Endothelial cell (in vitro differentiated cells): ENCODE measurements at regions not wholly inside any gene's neighbourhood (a gene's known extent, or its start where the extent isn't known, plus 50 kb on each side); places are given as distances from the start of the nearest gene placed in this dataset.

Source experiments
- DNase-seq: peaks from one replicate; pipeline ENCODE4 v3.0.0; 2021; ENCODE audit warnings: low spot score
- H3K27ac Mint-ChIP-seq: one replicate; pipeline ENCODE4 v1.8.0; 2021; ENCODE audit warnings: mixed read lengths, inconsistent platforms; ENCODE audit not compliant: unreplicated experiment
- H3K27me3 Mint-ChIP-seq: one replicate; pipeline ENCODE4 v1.8.0; 2021; ENCODE audit warnings: mild to moderate bottlenecking, moderate library complexity, mixed read lengths, inconsistent platforms; ENCODE audit not compliant: unreplicated experiment
- H3K36me3 Mint-ChIP-seq: one replicate; pipeline ENCODE4 v1.8.0; 2021; ENCODE audit warnings: mild to moderate bottlenecking, low read depth, mixed read lengths, inconsistent platforms; ENCODE audit not compliant: unreplicated experiment
- H3K4me1 Mint-ChIP-seq: one replicate; pipeline ENCODE4 v1.8.0; 2021; ENCODE audit warnings: mild to moderate bottlenecking, mixed read lengths, inconsistent platforms; ENCODE audit not compliant: unreplicated experiment
- H3K4me3 Mint-ChIP-seq: one replicate; pipeline ENCODE4 v1.8.0; 2021; ENCODE audit warnings: mild to moderate bottlenecking, mixed read lengths, inconsistent platforms; ENCODE audit not compliant: unreplicated experiment
- H3K9me3 Mint-ChIP-seq: one replicate; pipeline ENCODE4 v1.8.0; 2021; ENCODE audit warnings: mixed read lengths, inconsistent platforms; ENCODE audit not compliant: unreplicated experiment
- CTCF ChIP-seq: fragments of 200-600 bp; sonication (generic); IDR thresholded peaks from one replicate; pipeline ENCODE4 v1.5.0; 2021; ENCODE audit warnings: antibody characterized with exemption; ENCODE audit not compliant: unreplicated experiment

DNA sequence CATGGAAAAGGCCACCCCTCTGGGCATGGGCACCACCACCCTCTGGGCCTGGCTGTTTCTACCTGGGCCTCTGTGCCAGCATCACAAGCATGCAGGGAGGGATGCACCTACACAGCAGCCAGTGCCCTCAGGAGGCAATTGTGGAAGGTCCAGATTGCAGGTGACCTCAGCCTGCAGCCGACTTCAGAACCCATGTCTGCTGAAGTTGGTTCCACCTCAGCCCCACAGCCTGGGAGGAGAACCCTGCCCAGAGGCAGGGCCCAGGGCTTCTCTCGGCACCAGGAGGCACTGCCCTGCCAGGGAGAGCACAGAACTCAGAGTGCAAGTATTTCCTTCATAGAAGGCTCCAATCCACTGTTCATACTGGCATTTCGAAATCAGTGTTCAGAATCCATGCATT lies 149.8 kb downstream of the TTLL2 start:
- Mint-ChIP-seq H3K36me3 (no peaks in the 10 kb centered on the region), H3K27ac (no peak overlapping the region), H3K4me1 (peaks cover 49% of the 10 kb centered on the region), H3K4me3 (no peak overlapping the region), H3K27me3 (peaks cover 4% of the 10 kb centered on the region), H3K9me3 (no peaks in the 10 kb centered on the region)
- TF ChIP-seq CTCF, result no peak
- no peak for DNase-seq

- Mint-ChIP-seq H3K4me1 (peaks cover 50% of the 10 kb centered on the region), H3K27me3 (peaks cover 4% of the 10 kb centered on the region), H3K36me3 (no peaks in the 10 kb centered on the region), H3K9me3 (no peaks in the 10 kb centered on the region), H3K4me3 (no peak overlapping the region), H3K27ac (no peak overlapping the region)
- TF ChIP-seq CTCF, result no peak
- no peak for DNase-seq
Measured at GRCh38 chr6:167475947-167476346, 151.1 kb downstream of the TTLL2 start.

GRCh38 chr6:167476844-167477595 lies 152.1 kb downstream of the TTLL2 start:
- H3K36me3 Mint-ChIP-seq, result no peaks in the 10 kb centered on the region
- no peak overlapping the region for H3K27ac Mint-ChIP-seq
- H3K27me3 Mint-ChIP-seq, result peaks cover 4% of the 10 kb centered on the region
- TF ChIP-seq CTCF, result no peak
- H3K4me3 Mint-ChIP-seq, result no peak overlapping the region
- no peaks in the 10 kb centered on the region for H3K9me3 Mint-ChIP-seq
- DNase-seq, result no peak
- H3K4me1 Mint-ChIP-seq, result peaks cover 40% of the 10 kb centered on the region

GRCh38 chr6:167477688-167478087 lies 152.8 kb downstream of the TTLL2 start:
- Mint-ChIP-seq H3K27me3 (peaks cover 2% of the 10 kb centered on the region), H3K4me3 (no peak overlapping the region), H3K9me3 (no peaks in the 10 kb centered on the region), H3K36me3 (no peaks in the 10 kb centered on the region), H3K4me1 (peaks cover 33% of the 10 kb centered on the region), H3K27ac (no peak overlapping the region)
- no peak for TF ChIP-seq CTCF
- DNase-seq, result no peak

GRCh38 chr6:167479301-167479700 lies 154.4 kb downstream of the TTLL2 start:
- H3K36me3 Mint-ChIP-seq, result no peaks in the 10 kb centered on the region
- H3K27me3 Mint-ChIP-seq, result peaks cover 2% of the 10 kb centered on the region
- H3K9me3 Mint-ChIP-seq, result no peaks in the 10 kb centered on the region
- H3K27ac Mint-ChIP-seq, result no peak overlapping the region
- peaks cover 19% of the 10 kb centered on the region for H3K4me1 Mint-ChIP-seq
- DNase-seq, result no peak
- H3K4me3 Mint-ChIP-seq, result no peak overlapping the region
- no peak for TF ChIP-seq CTCF
